Left lobe of liver (tissue), 2 donors: ENCODE measurements at regions not wholly inside any gene's neighbourhood (a gene's known extent, or its start where the extent isn't known, plus 50 kb on each side); places are given as distances from the start of the nearest gene placed in this dataset.
"Not testable (repeated sequence)": the region's sequence is repeated elsewhere in the genome, so short reads cannot be mapped to it uniquely, and the experiment has no call there.

ENCODE experiments used
- ATAC-seq: fragments of 200-7000 bp; cut with Tn5 transposase; one replicate; pipeline ENCODE4 v1.9.1; 2020; ENCODE audit warnings: mild to moderate bottlenecking, moderate library complexity
- DNase-seq: peaks from one replicate; pipeline ENCODE4 v3.0.0-alpha.2; 2020; ENCODE audit warnings: low spot score
- donor health status: DM: no; HTN: no; CAD: no; lungs with moderate emphysema.
- donor health status: DM: no; HTN: yes; CAD: no.

DNA sequence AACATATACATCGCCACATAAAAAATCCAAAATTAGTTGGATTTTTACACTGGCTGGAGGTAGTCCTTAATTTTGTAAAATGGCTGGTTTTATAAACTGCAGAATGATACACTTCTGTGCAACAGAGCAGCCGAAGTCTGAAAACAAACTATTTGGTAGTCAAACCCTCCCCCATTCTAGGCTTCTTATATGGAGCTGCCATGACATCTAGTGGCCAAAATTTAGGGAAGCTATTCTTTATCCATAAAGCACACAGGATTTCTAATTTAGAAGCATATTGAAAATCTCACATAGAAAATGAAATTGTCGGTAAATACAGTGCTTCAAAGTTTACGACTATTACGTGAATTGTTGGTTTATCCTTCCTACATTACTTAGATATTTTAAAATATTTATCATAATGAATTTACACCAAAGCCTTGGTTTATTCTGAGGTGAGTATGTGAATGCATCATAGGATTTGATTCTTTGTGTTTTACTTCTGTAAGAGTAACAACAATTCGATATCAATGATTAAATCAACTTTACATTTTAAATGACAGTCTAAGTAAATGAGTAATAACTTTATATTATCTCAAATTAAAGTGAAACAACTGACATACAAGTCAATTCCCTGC, 113.4 kb upstream of the FAM241A start:
- ATAC-seq (peak; percentile 87), DNase-seq (no peak)

DNA sequence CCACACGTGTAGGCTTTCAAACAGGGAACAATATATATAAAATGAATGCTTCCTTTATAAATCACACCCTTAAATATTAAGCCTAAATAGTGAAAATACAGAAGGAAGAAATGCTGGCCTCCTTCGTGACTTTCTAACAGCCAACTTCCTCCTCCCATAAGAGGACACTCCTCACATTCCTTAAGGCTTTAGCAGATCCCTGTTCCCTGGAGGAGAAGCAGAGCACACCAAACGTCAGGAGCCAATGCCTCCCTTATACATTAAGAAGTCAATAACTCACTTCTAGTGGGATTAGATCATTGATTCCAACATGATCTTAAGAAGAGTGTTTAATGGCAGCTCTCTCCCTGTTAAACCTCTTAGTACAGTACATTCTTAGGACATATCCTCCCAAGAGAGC, 108.4 kb upstream of the FAM241A start:
- ATAC-seq: no peak

DNA sequence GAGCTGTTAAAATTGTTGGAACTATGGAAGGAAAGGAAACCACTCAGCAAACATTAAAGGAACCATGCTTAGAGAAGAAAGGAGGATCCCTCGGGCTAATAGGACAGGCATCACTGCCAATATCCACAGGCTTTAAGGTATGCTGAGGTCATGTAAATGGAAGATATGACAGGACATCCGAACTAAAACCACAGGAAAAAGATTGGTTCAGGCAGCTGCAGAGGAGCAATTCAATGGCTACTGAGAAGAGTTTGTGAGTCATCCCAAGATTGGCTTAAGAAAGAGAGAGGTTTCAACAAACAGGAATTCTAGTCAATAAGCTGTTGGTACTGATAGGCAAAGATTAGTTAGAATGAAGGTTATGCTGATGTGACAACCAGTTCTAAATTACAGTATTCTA, 106.4 kb upstream of the FAM241A start:
- ATAC-seq: no peak
- DNase-seq: no peak

More for the DNA sequence above, 108.4 kb upstream of the FAM241A start:
- no peak for DNase-seq

DNA sequence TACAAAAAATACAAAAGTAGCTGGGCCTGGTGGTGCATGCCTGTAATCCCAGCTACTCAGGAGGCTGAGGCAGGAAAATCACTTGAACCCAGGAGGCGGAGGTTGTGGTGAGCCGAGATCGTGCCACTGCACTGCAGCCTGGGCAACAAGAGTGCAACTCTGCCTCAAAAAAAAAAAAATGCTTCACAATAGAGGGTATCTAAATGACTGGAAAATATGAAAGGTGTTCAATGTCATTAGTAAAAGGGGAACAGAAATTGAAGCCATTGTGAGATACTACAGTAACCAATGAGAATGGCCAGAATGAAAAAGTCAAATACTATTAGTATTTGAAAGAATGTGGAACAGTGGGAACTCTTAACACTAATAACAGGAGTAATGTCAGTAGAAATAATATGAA, 96.1 kb upstream of the FAM241A start:
- not testable (repeated sequence) for DNase-seq, ATAC-seq

DNA sequence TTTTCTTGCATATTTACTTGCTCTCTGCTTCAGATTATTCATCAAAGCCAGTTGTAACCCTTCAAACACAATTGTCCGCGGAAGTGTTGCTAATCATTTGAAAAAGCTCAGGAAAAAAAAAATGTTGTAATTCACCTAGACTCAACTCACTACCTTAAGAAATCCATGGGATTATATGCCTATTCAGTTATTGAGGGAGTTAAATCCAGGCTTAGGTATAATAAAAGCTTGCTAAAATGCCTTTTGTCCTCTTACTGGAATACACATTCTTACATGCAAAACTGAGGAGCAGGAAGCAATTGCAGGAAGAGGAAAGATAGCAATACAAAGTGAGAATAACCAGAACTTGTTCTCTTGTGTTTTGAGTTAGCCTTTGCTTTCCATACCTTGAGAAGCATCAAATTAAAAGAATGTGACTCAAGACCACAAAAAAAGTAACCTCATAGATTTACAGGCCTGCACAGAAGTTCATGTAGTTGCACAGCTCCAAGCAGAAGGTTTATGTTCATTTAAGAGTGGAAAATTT, 91.4 kb upstream of the FAM241A start:
- DNase-seq: no peak
- no peak for ATAC-seq

DNA sequence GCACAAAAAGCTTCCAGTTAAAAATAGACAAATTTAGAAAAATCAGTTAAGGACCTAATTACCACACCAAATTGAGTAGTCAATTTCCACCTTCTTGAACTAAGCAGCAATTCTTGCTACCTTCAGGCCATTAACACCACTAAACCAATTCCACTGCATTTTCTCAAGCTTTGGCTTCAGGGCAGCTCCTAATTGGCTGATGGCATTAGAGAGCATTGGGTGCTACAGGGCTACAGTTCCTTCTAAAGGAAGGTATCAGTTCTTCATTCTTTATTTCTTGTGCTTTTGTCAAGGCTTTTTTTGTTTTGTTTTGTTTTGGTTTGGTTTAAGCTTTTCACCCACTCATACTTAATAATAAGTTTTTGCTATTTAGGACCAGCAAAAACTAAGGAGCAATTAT, 90.2 kb upstream of the FAM241A start:
- no peak for ATAC-seq

DNA sequence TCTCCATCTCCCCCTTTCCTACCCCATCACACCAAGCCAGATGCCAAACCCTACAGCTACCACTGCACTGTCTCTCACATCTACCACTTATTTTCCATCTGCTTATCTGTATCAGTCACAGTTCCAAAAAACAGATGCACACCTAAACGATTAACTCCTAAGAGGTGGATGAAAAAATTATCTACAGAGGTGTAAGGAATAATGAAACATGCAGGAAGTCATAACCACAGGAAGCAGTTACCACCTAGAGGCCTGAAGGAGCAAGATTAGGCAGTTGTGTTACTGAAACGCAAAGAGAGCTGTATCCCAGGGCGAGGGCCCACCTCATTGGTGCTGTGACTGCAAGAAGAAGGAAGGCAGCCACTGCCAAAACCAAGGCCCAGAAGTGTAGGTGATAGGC, 87.8 kb upstream of the FAM241A start:
- DNase-seq (no peak), ATAC-seq (no peak)

More for the DNA sequence above, 90.2 kb upstream of the FAM241A start:
- no peak for DNase-seq

DNA sequence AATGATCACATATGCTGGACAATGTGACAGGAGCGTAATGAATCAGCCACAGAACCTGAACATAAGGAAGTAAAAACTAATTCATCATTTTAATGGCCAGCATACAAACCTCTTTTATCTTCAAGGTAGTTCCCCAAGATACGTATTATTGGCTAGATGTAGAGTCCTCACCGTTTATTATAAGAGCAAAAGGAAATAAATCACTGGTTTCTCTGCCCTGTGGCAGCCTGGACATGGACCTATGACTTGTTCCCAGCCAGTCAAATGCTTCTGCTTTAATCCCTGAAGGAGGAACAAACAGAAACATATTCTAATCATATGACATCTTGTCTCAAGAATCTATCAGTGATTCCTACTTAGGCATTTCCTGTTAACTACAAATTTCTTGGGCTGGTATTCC, 86.8 kb upstream of the FAM241A start:
- ATAC-seq (no peak), DNase-seq (no peak)

DNA sequence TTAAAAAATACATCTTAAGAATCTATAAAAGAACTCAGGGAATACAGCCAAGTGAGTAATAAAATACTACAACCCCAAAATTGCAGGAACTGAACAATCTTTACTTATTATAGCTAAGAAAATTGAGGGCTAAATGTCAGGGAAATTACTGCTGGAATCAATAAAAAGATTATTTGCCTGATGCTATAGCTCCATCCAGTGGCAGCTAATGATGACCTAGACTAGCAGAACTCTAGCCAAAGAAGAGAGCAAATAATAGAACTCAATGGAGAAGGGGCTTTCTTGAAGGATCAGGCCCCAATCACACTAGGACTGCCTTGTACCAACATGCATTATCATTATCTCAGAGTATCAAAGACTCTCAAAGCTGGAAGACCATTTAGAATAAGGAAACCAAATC, 85.0 kb upstream of the FAM241A start:
- DNase-seq: no peak
- no peak for ATAC-seq

DNA sequence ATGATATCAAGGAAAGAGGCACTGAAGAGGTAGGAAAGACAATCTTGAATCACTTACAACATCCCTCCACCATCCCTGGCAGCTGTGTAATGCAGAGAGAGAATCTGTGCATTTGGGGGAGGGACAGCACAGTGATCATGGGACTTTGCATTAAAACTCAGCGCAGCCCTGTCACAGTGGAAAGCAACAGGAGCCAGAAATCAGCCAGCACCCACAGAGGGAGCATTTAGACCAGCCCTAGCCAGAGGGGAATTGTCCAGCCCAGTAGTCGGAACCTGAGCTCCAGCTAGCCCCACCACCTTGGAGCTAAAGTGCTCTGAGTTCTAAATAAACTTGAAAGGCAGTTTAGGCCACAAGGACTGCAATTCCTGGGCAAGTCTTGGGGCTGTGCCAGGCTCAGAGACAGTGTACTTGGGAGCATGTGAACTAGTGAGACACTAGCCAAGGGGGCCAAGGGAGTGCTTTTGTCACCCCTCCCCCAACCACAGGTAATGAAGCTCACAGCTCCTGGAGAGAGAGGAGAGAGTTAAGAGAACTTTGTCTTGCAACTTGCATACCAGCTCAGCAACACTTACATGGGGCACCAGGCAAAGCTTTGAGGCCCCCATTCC, 83.9 kb upstream of the FAM241A start:
- ATAC-seq: no peak
- DNase-seq: no peak

DNA sequence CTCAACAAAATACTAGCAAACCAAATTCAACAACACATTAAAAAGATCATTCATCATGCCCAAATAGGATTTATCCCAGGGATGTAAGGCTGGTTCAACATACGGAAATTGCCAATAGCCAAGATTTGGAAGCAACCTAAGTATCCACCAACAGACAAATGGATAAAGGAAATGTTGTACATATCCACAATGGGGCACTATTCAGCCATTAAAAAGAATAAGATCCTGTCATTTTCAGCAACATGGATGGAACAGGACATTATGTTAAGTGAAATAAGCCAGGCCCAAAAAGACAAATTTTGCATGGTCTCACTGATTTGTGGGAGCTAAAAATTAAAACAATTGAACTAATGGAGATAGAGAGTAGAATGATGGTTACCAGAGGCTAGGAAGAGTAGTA, 82.0 kb upstream of the FAM241A start:
- ATAC-seq: no peak

DNA sequence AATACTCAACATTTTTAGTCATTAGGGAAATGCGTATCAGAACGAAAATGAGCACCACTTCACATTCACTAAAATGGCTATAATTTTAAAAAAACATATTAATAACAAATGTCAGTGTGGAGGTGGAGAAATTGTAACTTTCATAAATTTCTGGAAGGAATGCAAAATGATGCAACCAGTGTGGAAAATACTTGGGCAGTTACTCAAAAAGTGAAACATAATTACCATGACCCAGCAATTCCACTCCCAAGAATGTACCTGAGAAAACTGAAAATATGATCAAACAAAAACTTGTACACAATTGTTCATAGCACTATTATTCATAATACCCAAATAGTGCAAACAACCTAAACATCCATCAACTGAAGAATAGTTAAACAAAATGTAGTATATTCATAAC, 76.1 kb upstream of the FAM241A start:
- ATAC-seq (no peak), DNase-seq (no peak)

More for the DNA sequence above, 82.0 kb upstream of the FAM241A start:
- no peak for DNase-seq

DNA sequence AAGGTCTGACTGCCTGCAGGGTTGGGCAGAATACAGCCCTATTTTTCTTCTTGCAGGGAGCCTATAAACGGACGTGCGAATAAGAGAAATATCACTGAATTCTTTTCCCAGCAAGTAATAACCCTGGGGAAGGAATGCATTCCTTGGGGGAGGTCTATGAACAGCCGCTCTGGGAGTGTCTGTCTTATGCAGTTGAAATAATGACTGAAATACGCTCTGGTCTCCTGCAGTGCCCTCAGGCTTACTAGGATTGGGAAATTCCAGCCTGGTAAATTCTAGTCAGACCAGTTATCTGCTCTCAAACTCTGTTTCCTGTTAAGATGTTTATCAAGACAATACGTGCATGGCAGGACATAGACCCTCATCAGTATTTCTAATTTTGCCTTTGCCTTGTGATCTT, 72.1 kb upstream of the FAM241A start:
- no peak for DNase-seq
- no peak for ATAC-seq

DNA sequence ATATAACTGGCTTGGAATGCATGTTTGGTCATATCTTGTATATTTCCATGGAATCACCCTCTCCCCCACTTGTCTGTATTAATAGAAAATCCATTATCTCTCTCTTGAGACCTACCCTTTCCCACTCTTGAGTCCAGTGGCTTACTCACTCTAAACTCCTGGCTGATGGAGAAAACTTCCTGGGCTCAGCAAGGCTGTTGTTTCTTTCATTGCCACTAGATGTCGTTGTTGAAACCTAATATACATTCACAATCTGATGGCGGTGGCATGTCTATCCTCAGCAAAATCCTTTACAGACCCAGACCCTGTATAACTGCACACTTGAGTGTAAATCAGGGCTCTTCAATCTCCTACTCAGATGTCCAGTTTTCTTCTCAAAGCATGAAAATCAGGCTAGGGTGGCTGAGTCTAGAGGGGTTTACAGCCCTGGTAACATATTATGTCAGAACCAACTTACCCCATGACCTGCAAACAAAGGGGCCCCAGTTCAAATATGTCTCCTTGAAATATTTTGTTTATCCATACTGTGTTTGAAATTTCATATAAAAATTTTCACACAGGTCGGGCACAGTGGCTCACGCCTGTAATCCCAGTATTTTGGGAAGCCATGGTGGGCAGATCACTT, 70.0 kb upstream of the FAM241A start:
- ATAC-seq (peak; percentile 92), DNase-seq (no peak)

DNA sequence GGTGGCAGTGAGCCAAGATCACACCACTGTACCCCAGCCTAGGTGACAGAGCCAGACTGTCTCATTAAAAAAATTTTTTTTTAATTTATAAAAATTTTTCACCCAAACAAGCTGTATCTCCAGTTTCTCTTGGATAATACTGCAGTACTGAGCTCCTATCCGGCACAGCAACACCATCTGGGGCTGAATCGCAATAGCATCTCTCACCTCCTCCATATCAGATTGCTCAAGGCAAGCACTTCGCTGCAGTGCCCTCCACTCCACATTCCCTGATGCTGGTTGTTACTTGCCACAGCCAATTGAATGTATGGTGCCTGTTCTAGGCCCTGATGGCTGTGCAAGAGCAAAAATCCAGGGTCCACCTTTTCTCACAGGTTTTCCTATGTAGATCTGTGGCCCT, 69.3 kb upstream of the FAM241A start:
- DNase-seq: no peak
- no peak for ATAC-seq

DNA sequence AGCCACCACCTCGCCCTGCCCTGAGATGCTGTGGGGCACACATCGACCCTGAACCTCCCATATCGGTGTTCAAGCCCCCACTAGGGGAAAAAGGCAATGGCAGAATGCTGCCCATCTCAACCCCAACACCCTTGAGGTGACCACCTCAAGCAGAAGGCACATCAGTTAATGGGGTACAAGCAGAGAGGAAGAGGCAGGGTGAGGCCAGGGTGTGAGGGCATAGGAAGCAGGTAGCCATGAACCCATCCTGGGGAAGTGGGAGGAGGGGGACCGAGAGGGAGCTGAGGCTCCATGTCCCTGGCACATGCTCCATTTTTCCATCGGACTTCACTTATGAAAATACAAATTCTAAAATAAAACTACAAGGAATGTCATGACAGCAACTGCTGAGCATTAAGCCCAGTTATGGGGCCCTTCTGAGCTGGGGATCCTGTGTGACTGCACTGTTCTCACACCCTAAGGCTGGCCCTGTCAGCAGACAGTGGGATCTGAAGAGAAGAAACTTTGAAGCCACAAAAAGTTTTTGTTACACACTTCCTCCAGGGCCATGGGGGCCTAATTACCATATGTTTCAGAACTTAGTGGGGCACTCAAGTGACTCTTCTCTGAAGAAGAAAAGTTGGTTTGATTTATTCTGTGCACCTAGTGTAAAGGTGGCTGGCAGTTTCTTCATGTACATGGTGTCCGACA, 68.2 kb upstream of the FAM241A start:
- ATAC-seq (no peak), DNase-seq (no peak)

DNA sequence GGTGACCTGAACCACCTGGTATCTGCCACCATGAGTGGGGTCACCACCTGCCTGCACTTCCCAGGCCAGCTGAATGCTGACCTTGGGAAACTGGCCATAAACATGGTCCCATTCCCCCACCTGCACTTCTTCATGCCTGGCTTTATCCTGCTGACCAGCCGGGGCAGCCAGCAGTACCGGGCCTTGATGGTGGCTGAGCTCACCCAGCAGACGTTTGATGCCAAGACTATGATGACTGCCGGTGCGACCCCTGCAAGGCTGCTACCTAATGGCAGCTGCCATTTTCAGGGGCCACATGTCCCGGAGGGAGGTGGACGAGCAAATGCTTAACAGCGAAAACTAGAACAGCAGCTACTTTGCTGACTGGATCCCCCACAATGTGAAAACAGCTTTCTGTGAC, 67.5 kb upstream of the FAM241A start:
- ATAC-seq (no peak), DNase-seq (no peak)

DNA sequence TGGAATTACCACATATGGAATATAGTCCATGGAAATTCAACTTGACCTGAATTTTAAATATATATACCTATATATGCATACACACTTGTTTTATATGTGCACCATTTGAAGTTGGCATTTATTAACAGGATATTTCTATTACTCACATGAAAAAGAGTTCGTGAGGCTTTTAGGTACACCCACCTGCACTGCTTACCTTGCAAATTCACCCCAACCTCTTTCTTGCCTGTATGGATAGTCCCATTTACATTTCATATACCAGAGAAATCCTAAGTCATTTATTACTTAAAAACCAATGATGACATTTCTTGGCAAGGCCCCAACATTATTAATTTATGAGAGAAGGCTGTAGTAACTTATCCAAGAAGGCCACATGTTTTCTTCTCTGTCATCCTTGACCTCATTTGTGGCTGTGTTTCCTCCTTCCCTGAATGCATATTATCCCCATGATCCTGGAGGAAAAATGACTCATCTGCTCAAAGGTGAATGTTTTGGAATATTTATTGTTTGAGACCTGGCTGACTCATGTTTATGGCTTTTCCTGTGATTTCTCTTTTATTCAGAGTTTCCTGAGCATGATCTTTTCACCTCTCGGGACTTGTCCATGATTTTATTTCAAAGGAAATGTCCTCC, 62.2 kb upstream of the FAM241A start:
- ATAC-seq: no peak
- no peak for DNase-seq

DNA sequence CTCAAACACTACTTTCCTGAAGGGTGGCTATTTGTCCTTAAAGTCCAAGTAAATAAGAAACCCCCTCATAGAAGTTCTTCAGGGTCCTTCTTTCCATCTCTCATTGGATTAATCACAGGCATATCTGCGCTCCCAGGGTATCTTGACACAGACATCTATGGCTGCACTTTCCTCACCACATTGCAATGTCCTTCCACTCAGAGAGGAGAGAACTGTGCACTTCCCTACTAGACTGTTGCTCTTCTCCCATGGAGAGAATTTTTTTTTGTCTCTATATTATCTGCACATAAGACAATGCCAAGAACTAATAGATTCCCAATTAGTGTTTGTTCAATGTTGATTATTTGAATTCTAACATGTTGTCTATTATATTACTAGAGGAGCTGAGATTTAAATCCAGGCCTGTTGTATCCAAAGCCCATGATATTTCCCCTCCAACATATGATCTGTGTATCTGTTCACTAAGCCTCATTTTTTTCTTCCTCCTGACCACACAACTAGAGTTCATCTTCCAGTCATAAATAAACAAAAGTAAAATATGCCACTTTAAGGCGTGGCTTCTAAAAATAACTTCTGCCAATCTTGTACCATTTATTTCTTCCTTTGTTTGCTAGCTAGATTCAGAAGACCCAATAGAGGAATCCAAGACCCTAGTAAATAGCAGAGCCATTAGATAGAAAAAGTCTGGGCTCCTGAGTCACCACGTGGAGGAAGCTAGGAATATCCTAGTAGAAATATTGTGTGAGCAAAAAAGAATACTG, 61.5 kb upstream of the FAM241A start:
- ATAC-seq (no peak), DNase-seq (no peak)

DNA sequence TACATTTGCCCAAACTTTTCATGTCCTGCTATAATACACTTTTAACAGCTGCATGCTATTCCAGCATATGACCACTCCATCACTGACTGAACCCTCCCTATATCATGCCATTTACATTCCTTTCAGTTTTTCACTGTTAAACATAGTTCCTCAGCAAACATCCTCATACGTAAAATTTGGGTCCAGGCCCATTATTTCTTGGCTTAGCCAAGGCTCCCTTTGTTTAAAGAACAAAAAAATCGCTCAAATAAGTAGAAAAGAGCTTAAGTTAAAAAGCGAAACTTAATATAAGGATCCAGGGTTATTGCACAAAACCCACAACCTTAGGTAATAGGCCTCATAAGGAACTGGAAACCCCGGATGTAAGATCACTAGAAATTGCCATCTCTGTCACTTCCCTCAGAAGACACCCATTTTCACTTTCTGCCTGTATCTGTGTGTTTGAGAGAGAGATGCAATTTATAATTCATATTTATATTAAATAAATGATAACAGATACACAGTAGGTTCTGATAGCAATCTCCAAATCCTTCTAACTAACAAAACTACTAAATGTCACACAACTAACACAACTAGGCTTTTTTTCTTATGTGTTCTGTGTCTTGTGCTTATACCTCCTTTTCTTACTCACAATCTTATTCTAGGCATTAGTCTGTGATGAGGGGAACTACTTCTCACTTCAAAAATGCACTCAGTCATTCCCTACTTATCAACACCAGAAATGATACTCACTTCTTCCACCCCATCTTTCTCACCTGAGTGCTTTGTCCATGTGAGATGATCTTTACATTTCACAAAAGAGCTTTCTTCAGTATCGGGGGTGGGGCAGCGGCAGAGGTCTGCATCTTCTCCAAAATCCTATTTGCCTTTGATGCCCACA, 59.9 kb upstream of the FAM241A start:
- ATAC-seq (no peak), DNase-seq (no peak)
